ENCODE measurements at regions not wholly inside any gene's neighbourhood (a gene's known extent, or its start where the extent isn't known, plus 50 kb on each side); places are given as distances from the start of the nearest gene placed in this dataset.

DNA sequence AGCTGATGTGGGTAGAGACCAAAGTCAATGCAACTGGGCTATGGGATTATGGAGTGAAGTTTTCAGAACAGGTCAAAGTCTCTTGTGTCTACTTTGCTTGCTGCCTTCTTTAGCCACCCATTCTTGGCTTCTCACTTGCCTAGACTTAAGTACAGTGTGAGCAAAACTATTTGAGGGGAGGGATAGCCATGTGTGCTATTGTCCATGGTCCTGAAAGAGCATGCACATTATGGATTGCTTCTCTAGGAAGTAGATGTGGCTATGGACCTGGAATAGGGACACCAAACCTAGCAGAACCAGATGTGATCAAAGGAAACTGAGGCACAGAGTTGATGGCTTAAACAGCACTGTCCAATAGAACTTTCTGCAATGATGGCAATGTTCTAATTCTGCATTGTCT lies 81.9 kb upstream of the ZNF800 start:
- Histone ChIP-seq H3K9me3 (ENCODE audit: control insufficient read depth, low read depth, low read length) (no peaks in the 10 kb centered on the region), H3K4me1 (ENCODE audit: control insufficient read depth, extremely low read depth, insufficient read depth, low read length) (no peaks in the 10 kb centered on the region), H3K27me3 (ENCODE audit: control insufficient read depth, extremely low read depth, insufficient read depth, low read length) (no peaks in the 10 kb centered on the region), H3K4me2 (ENCODE audit: control insufficient read depth, extremely low read depth, insufficient read depth, low read depth, low read length) (no peak overlapping the region), H2AFZ (ENCODE audit: control insufficient read depth, low read length) (no peak overlapping the region), H3K4me3 (ENCODE audit: control insufficient read depth in 2 of 3, extremely low read depth in 1 of 3, insufficient read depth in 2 of 3, low read depth in 1 of 3, low read length in 3 of 3) (no peak overlapping the region), H3K9me1 (ENCODE audit: control insufficient read depth, extremely low read depth, insufficient read depth, low read length) (no peaks in the 10 kb centered on the region), H3K27ac (ENCODE audit: control insufficient read depth, insufficient read depth, low read length) (no peak overlapping the region), H4K20me1 (ENCODE audit: control insufficient read depth, extremely low read depth, insufficient read depth, low read length) (no peaks in the 10 kb centered on the region), H3K36me3 (ENCODE audit: control insufficient read depth in 2 of 2, extremely low read depth in 1 of 2, insufficient read depth in 2 of 2, low read length in 2 of 2) (no peaks in the 10 kb centered on the region), H3K9ac (ENCODE audit: control insufficient read depth, extremely low read depth, insufficient read depth, low read length) (no peak overlapping the region), H3K79me2 (ENCODE audit: control insufficient read depth, insufficient read depth, low read length) (no peaks in the 10 kb centered on the region)
- TF ChIP-seq EZH2 (IDR thresholded peaks at IDR 0.05; ENCODE audit: low read length): no peak
- TF ChIP-seq, protein P1, sequence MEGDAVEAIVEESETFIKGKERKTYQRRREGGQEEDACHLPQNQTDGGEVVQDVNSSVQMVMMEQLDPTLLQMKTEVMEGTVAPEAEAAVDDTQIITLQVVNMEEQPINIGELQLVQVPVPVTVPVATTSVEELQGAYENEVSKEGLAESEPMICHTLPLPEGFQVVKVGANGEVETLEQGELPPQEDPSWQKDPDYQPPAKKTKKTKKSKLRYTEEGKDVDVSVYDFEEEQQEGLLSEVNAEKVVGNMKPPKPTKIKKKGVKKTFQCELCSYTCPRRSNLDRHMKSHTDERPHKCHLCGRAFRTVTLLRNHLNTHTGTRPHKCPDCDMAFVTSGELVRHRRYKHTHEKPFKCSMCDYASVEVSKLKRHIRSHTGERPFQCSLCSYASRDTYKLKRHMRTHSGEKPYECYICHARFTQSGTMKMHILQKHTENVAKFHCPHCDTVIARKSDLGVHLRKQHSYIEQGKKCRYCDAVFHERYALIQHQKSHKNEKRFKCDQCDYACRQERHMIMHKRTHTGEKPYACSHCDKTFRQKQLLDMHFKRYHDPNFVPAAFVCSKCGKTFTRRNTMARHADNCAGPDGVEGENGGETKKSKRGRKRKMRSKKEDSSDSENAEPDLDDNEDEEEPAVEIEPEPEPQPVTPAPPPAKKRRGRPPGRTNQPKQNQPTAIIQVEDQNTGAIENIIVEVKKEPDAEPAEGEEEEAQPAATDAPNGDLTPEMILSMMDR (optimal IDR thresholded peaks at IDR 0.05 in 1 of 3, IDR thresholded peaks at IDR 0.05 in 1 of 3, conservative IDR thresholded peaks at IDR 0.05 in 1 of 3; ENCODE audit: extremely low read depth in 1 of 3, insufficient read depth in 2 of 3, low read length in 3 of 3): no peak
- dilution Hi-C loops (cut with MboI; ENCODE audit: extremely low pct_ligation_motif_present, low sequenced_read_pairs): no loop called here
- no peak for DNase-seq (ENCODE audit: low read depth, low spot score)
- FAIRE-seq: no peak

DNA sequence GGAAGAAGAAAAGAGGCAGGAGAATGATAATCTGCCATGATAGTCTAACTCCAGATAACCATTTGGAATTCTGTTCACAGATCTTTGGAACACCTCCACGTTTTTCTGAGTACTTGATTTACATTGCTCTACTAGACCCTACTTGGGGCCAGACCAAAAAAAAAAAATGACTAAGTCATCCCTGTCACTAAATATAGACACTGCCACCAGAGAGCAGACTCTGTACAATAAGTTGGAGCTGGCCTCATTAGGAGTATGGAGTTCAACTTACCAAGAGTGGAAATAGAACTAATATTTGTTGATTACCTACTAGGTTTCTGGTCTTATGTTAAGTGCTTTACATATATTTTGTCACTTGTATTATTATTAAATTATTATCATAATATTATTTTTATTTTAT lies 80.9 kb upstream of the ZNF800 start:
- dilution Hi-C loops (cut with MboI; ENCODE audit: extremely low pct_ligation_motif_present, low sequenced_read_pairs): no loop called here

More for the DNA sequence above, 80.9 kb upstream of the ZNF800 start:
- FAIRE-seq: no peak
- TF ChIP-seq EZH2 (IDR thresholded peaks at IDR 0.05; ENCODE audit: low read length): no peak
- TF ChIP-seq, protein P1 (optimal IDR thresholded peaks at IDR 0.05 in 1 of 3, IDR thresholded peaks at IDR 0.05 in 1 of 3, conservative IDR thresholded peaks at IDR 0.05 in 1 of 3; ENCODE audit: extremely low read depth in 1 of 3, insufficient read depth in 2 of 3, low read length in 3 of 3): no peak
- Histone ChIP-seq H3K4me3 (ENCODE audit: control insufficient read depth in 2 of 3, extremely low read depth in 1 of 3, insufficient read depth in 2 of 3, low read depth in 1 of 3, low read length in 3 of 3) (no peak overlapping the region), H2AFZ (ENCODE audit: control insufficient read depth, low read length) (no peak overlapping the region), H4K20me1 (ENCODE audit: control insufficient read depth, extremely low read depth, insufficient read depth, low read length) (no peaks in the 10 kb centered on the region), H3K79me2 (ENCODE audit: control insufficient read depth, insufficient read depth, low read length) (no peaks in the 10 kb centered on the region), H3K4me2 (ENCODE audit: control insufficient read depth, extremely low read depth, insufficient read depth, low read depth, low read length) (no peak overlapping the region), H3K9ac (ENCODE audit: control insufficient read depth, extremely low read depth, insufficient read depth, low read length) (no peak overlapping the region), H3K27ac (ENCODE audit: control insufficient read depth, insufficient read depth, low read length) (no peak overlapping the region), H3K9me3 (ENCODE audit: control insufficient read depth, low read depth, low read length) (no peaks in the 10 kb centered on the region), H3K36me3 (ENCODE audit: control insufficient read depth in 2 of 2, extremely low read depth in 1 of 2, insufficient read depth in 2 of 2, low read length in 2 of 2) (no peaks in the 10 kb centered on the region), H3K4me1 (ENCODE audit: control insufficient read depth, extremely low read depth, insufficient read depth, low read length) (no peaks in the 10 kb centered on the region), H3K9me1 (ENCODE audit: control insufficient read depth, extremely low read depth, insufficient read depth, low read length) (no peaks in the 10 kb centered on the region), H3K27me3 (ENCODE audit: control insufficient read depth, extremely low read depth, insufficient read depth, low read length) (no peaks in the 10 kb centered on the region)
- no peak for DNase-seq (ENCODE audit: low read depth, low spot score)
